ENCODE measurements at regions not wholly inside any gene's neighbourhood (a gene's known extent, or its start where the extent isn't known, plus 50 kb on each side); places are given as distances from the start of the nearest gene placed in this dataset.

DNA sequence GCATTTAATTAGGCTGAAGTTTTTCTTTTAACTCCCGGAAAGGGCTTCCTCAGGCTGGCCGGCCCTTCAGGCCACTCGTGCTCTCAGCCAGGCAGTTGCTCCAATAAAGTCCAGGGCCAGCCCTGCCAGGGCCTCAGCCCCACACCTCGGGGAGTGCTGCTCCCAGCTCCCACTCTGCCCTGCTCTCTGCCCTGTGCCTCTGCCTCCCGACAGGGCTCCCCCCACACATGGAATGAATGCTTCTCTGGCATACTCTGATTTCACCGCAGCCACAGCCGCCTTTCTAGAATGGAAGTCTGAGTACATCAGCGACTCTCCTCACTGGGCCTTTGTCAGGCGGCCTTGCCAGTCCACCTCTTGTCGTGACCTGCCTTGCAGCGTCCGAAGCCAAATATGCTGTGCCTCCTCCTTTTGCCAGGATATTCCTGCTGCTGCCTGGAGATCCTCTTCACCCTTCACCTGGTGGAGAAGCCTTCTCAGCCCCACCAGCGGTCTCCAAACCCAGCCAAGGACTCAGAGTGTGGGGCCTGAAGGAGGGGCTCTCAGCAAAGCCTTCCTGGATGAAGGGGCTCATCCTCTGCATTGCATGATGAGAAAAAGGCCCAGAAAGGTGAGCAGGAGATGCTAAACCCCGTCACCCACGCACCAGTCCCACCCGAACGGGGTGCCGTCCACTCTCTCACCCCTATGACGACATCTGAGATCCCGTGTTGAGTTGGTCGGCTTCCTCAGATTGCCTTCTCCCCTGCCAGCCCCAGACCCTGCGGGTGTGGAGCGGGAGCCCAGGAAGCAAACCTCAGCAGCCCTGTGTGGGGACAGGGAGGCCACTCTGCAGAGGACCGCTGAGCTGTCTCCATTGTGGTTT, 472.7 kb upstream of the HS6ST1 start:
- TF ChIP-seq, protein P1, sequence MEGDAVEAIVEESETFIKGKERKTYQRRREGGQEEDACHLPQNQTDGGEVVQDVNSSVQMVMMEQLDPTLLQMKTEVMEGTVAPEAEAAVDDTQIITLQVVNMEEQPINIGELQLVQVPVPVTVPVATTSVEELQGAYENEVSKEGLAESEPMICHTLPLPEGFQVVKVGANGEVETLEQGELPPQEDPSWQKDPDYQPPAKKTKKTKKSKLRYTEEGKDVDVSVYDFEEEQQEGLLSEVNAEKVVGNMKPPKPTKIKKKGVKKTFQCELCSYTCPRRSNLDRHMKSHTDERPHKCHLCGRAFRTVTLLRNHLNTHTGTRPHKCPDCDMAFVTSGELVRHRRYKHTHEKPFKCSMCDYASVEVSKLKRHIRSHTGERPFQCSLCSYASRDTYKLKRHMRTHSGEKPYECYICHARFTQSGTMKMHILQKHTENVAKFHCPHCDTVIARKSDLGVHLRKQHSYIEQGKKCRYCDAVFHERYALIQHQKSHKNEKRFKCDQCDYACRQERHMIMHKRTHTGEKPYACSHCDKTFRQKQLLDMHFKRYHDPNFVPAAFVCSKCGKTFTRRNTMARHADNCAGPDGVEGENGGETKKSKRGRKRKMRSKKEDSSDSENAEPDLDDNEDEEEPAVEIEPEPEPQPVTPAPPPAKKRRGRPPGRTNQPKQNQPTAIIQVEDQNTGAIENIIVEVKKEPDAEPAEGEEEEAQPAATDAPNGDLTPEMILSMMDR (IDR thresholded peaks at IDR 0.05) = no peak
- no peak for TF ChIP-seq EP300 (IDR thresholded peaks at IDR 0.05)
- TF ChIP-seq POLR2A (IDR thresholded peaks at IDR 0.05) = no peak

All from ovary (tissue), 3 donors.